HCT116 (cell line): ENCODE measurements at regions not wholly inside any gene's neighbourhood (a gene's known extent, or its start where the extent isn't known, plus 50 kb on each side); places are given as distances from the start of the nearest gene placed in this dataset.

Experiments
- ATAC-seq: fragments of 200-7000 bp; cut with Tn5 transposase; 2 replicates; pipeline ENCODE4 v1.9.1; 2020; ENCODE audit warnings: mild to moderate bottlenecking, moderate library complexity
- BruUV-seq: library from RNA; stranded (reverse); fragments of 400-500 nt; replicated peaks from 2 replicates; lab custom pipeline; 2021; lab: Mats Ljungman, UMichigan
- CTCF ChIA-PET: fragments of 300-600 bp; sonication (Branson Sonifier 250); formaldehyde crosslinking; loops from one replicate; lab custom pipeline; 2021; ENCODE audit warnings: antibody characterized with exemption; lab: Charles Lee
- POLR2A ChIA-PET: fragments of 300-600, 350-600 bp; sonication (Branson Sonifier 250); formaldehyde crosslinking; loops from one replicate; lab custom pipeline; 2021; ENCODE audit warnings: antibody characterized with exemption; lab: Charles Lee
- RAD21 ChIA-PET, 2 experiments: fragments of 300-600 bp; sonication (Branson Sonifier 250); formaldehyde crosslinking; loops; one replicate each; lab custom pipeline; 2023; ENCODE audit warnings: low total read pairs in 2 of 2; ENCODE audit not compliant: uncharacterized antibody in 2 of 2, unreplicated experiment in 2 of 2, low non-redundant PET in 1 of 2; lab: Charles Lee
- DNase-seq: peaks from one replicate; pipeline ENCODE4 v3.0.0-alpha.2; 2010; ENCODE audit warnings: low read depth, low spot score
- H2AFZ ChIP-seq: fragments of 200-600 bp; shearing (Covaris generic), sonication (generic); 2 replicates; pipeline ENCODE4 v1.6.1; 2017; ENCODE audit warnings: low read depth, mixed run types, mixed read lengths, antibody characterized with exemption, low read length; ENCODE audit not compliant: poor library complexity, severe bottlenecking
- H3K27ac ChIP-seq: 2 replicates; pipeline ENCODE4 v1.5.1; 2012; ENCODE audit warnings: low read depth, low read length
- H3K27me3 ChIP-seq: fragments of 200-600 bp; sonication (generic); 2 replicates; pipeline ENCODE4 v1.6.1; 2016; ENCODE audit warnings: mixed run types, low read length, mixed read lengths; ENCODE audit not compliant: insufficient read depth
- H3K36me3 ChIP-seq, 2 experiments: fragments of 200-500 bp in 1 of 2; fragments of 200-600 bp in 1 of 2; sonication (Bioruptor generic) in 1 of 2; sonication (generic) in 1 of 2; 2 replicates each; pipeline versions ENCODE4 v1.5.1 to v1.6.1; 2014 to 2016; ENCODE audit warnings: low read length in 2 of 2, inconsistent platforms in 1 of 2, mixed read lengths in 1 of 2, mixed run types in 1 of 2; ENCODE audit not compliant: insufficient read depth in 2 of 2, control insufficient read depth in 1 of 2
- H3K4me1 ChIP-seq, 2 experiments: fragments of 200-600 bp in 1 of 2; sonication (generic) in 1 of 2; 2 replicates each; pipeline versions ENCODE4 v1.5.1 to v1.6.1; 2012 to 2017; ENCODE audit warnings: low read length in 2 of 2, inconsistent platforms in 1 of 2, mild to moderate bottlenecking in 1 of 2, mixed read lengths in 1 of 2, mixed run types in 1 of 2, moderate library complexity in 1 of 2; ENCODE audit not compliant: insufficient read depth in 2 of 2, control insufficient read depth in 1 of 2
- H3K4me2 ChIP-seq: fragments of 200-600 bp; sonication (generic); 2 replicates; pipeline ENCODE4 v1.6.1; 2017; ENCODE audit warnings: mixed run types, low read length, mixed read lengths
- H3K4me3 ChIP-seq, 2 experiments: fragments of 200-600 bp in 1 of 2; sonication (generic) in 1 of 2; replicated peaks in 1 of 2; 2 replicates each; pipeline ENCODE4 v1.5.1; 2011 to 2016; ENCODE audit warnings: low read length in 2 of 2, control low read depth in 1 of 2, low read depth in 1 of 2, mild to moderate bottlenecking in 1 of 2, mixed read lengths in 1 of 2, mixed run types in 1 of 2
- H3K79me2 ChIP-seq: fragments of 200-600 bp; sonication (generic); 2 replicates; pipeline ENCODE4 v1.6.1; 2017; ENCODE audit warnings: mild to moderate bottlenecking, mixed run types, low read length, moderate library complexity, mixed read lengths; ENCODE audit not compliant: insufficient read depth
- H3K9ac ChIP-seq: fragments of 200-600 bp; sonication (generic); 2 replicates; pipeline ENCODE4 v1.6.1; 2016; ENCODE audit warnings: low read length, mixed read lengths
- H3K9me2 ChIP-seq: fragments of 200-600 bp; sonication (generic), shearing (Covaris generic); 2 replicates; pipeline ENCODE4 v1.6.1; 2017; ENCODE audit warnings: mixed run types, mild to moderate bottlenecking, moderate library complexity; ENCODE audit not compliant: insufficient read depth
- H3K9me3 ChIP-seq, 2 experiments: fragments of 200-500 bp in 1 of 2; fragments of 200-600 bp in 1 of 2; sonication (Bioruptor generic) in 1 of 2; sonication (generic) in 1 of 2; 2 replicates each; pipeline ENCODE4 v1.6.1; 2014 to 2017; ENCODE audit warnings: low read length in 2 of 2, mixed read lengths in 2 of 2, inconsistent platforms in 1 of 2, low read depth in 1 of 2, mild to moderate bottlenecking in 1 of 2, mixed run types in 1 of 2, moderate library complexity in 1 of 2; ENCODE audit not compliant: control insufficient read depth in 1 of 2, insufficient read depth in 1 of 2
- H4K20me1 ChIP-seq: fragments of 200-600 bp; sonication (generic), shearing (Covaris generic); 2 replicates; pipeline ENCODE4 v1.6.1; 2017; ENCODE audit warnings: mixed run types, mild to moderate bottlenecking, moderate library complexity; ENCODE audit not compliant: insufficient read depth
- ATF3 ChIP-seq: IDR thresholded peaks from 2 replicates; pipeline ENCODE4 v1.6.1; 2012
- CBX3 ChIP-seq: IDR thresholded peaks from 2 replicates; pipeline ENCODE4 v1.6.1; 2012; ENCODE audit warnings: low read depth
- CEBPB ChIP-seq: IDR thresholded peaks from 2 replicates; pipeline ENCODE4 v1.6.1; 2012; ENCODE audit warnings: low read depth
- CTCF ChIP-seq, 3 experiments: fragments of 200-600 bp in 1 of 3; sonication (generic) in 1 of 3; IDR thresholded peaks in 2 of 3; conservative IDR thresholded peaks in 1 of 3; 2 replicates each; pipeline ENCODE4 v1.5.1; 2012 to 2017; ENCODE audit warnings: low read depth in 2 of 3, low read length in 2 of 3, antibody characterized with exemption in 1 of 3, borderline replicate concordance in 1 of 3, control low read depth in 1 of 3, mild to moderate bottlenecking in 1 of 3, mixed read lengths in 1 of 3, mixed run types in 1 of 3, moderate library complexity in 1 of 3; ENCODE audit not compliant: insufficient read depth in 1 of 3
- EGR1 ChIP-seq: IDR thresholded peaks from 2 replicates; pipeline ENCODE4 v1.6.1; 2012; ENCODE audit warnings: low read depth
- ELF1 ChIP-seq: IDR thresholded peaks from 2 replicates; pipeline ENCODE4 v1.6.1; 2012; ENCODE audit warnings: low read depth, borderline replicate concordance
- EZH2phosphoT487 ChIP-seq: fragments of 200-600 bp; IDR thresholded peaks from 2 replicates; pipeline ENCODE4 v1.6.1; 2018; ENCODE audit warnings: antibody characterized with exemption, borderline replicate concordance
- FOSL1 ChIP-seq: IDR thresholded peaks from 2 replicates; pipeline ENCODE4 v1.6.1; 2012; ENCODE audit warnings: low read depth
- MAX ChIP-seq: IDR thresholded peaks from 2 replicates; pipeline ENCODE4 v1.6.1; 2012
- POLR2A ChIP-seq: IDR thresholded peaks from 2 replicates; pipeline ENCODE4 v1.7.0; 2011; ENCODE audit warnings: borderline replicate concordance; ENCODE audit not compliant: insufficient read depth, insufficient read length; ENCODE audit errors: extremely low read depth
- POLR2AphosphoS5 ChIP-seq: IDR thresholded peaks from 2 replicates; pipeline ENCODE4 v1.6.1; 2011; ENCODE audit warnings: mild to moderate bottlenecking, low read depth, low read length, moderate library complexity
- RAD21 ChIP-seq: IDR thresholded peaks from 2 replicates; pipeline ENCODE4 v1.6.1; 2012; ENCODE audit warnings: low read depth, mild to moderate bottlenecking
- REST ChIP-seq: IDR thresholded peaks from 2 replicates; pipeline ENCODE4 v1.6.1; 2012; ENCODE audit warnings: low read depth
- SIN3A ChIP-seq: IDR thresholded peaks from 2 replicates; pipeline ENCODE4 v1.6.1; 2012; ENCODE audit warnings: low read depth
- SP1 ChIP-seq: IDR thresholded peaks from 2 replicates; pipeline ENCODE4 v1.6.1; 2012; ENCODE audit warnings: low read depth
- ZFX ChIP-seq: fragments of 450-650 bp; IDR thresholded peaks from 2 replicates; pipeline ENCODE4 v1.6.1; 2017
- ZNF274 ChIP-seq: fragments of 200-500 bp; sonication (Bioruptor generic); IDR thresholded peaks from 2 replicates; pipeline ENCODE4 v1.6.1; 2014; ENCODE audit warnings: mild to moderate bottlenecking, low read depth, low read length, inconsistent platforms
- intact Hi-C: fragments of 100-400 bp; cut with micrococcal nuclease; formaldehyde crosslinking; loops from 2 replicates; pipeline ENCODE4 v1.10.0; 2022
- TF ChIP-seq, protein P1 (sequence below): IDR thresholded peaks from 2 replicates; pipeline ENCODE4 v1.6.1; 2011; ENCODE audit warnings: mild to moderate bottlenecking, low read length, moderate library complexity; ENCODE audit not compliant: insufficient replicate concordance; ENCODE audit errors: extremely low read depth

- Histone ChIP-seq H3K79me2 (no peaks in the 10 kb centered on the region), H3K4me1 (no peaks in the 10 kb centered on the region), H3K27ac (no peak overlapping the region), H3K27me3 (peaks cover 23% of the 10 kb centered on the region), H4K20me1 (no peaks in the 10 kb centered on the region), H3K36me3 (no peaks in the 10 kb centered on the region), H3K4me3 (no peak overlapping the region), H3K9me3 (no peaks in the 10 kb centered on the region), H3K9me2 (no peaks in the 10 kb centered on the region), H3K4me2 (no peak overlapping the region), H3K9ac (no peak overlapping the region), H2AFZ (no peak overlapping the region)
- CTCF ChIA-PET = no interaction called here
- TF ChIP-seq FOSL1 = no peak
- no peak for TF ChIP-seq RAD21
- no peak for TF ChIP-seq POLR2AphosphoS5
- TF ChIP-seq EZH2phosphoT487 = no peak
- no peak for TF ChIP-seq MAX
- TF ChIP-seq CEBPB = no peak
- TF ChIP-seq, protein P1, sequence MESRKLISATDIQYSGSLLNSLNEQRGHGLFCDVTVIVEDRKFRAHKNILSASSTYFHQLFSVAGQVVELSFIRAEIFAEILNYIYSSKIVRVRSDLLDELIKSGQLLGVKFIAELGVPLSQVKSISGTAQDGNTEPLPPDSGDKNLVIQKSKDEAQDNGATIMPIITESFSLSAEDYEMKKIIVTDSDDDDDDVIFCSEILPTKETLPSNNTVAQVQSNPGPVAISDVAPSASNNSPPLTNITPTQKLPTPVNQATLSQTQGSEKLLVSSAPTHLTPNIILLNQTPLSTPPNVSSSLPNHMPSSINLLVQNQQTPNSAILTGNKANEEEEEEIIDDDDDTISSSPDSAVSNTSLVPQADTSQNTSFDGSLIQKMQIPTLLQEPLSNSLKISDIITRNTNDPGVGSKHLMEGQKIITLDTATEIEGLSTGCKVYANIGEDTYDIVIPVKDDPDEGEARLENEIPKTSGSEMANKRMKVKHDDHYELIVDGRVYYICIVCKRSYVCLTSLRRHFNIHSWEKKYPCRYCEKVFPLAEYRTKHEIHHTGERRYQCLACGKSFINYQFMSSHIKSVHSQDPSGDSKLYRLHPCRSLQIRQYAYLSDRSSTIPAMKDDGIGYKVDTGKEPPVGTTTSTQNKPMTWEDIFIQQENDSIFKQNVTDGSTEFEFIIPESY = no peak
- no peak for TF ChIP-seq ATF3
- TF ChIP-seq SIN3A = no peak
- no peak for TF ChIP-seq REST
- no peak for TF ChIP-seq SP1
- TF ChIP-seq ZNF274 = no peak
- no peak for TF ChIP-seq EGR1
- no peak for TF ChIP-seq CBX3
- no peak for TF ChIP-seq CTCF (IDR thresholded peaks at IDR 0.05 in 2 of 3, conservative IDR thresholded peaks at IDR 0.05 in 1 of 3; ENCODE audit: borderline replicate concordance in 1 of 3, insufficient read depth in 1 of 3, low read depth in 2 of 3, low read length in 2 of 3)
- TF ChIP-seq ELF1 = no peak
- no peak for TF ChIP-seq POLR2A
- no peak for TF ChIP-seq ZFX
- ATAC-seq (no peak), DNase-seq (no peak)
- RAD21 ChIA-PET = no interaction called here
- POLR2A ChIA-PET = no interaction called here
- no TSS peak for BruUV-seq
- intact Hi-C loops = no loop called here
Observed at GRCh38 chr2:128835342-128835855, 516.7 kb upstream of the HS6ST1 start.
